IgD-negative memory B cell (primary cell): ENCODE measurements at regions not wholly inside any gene's neighbourhood (a gene's known extent, or its start where the extent isn't known, plus 50 kb on each side); places are given as distances from the start of the nearest gene placed in this dataset.

Experiments
- H3K27ac Mint-ChIP-seq, 3 donors: one replicate each; pipeline ENCODE4 v1.8.0; 2020 to 2022; ENCODE audit warnings: mild to moderate bottlenecking in 3 of 3, mixed read lengths in 3 of 3, moderate library complexity in 1 of 3
- H3K27me3 Mint-ChIP-seq: one replicate; pipeline ENCODE4 v1.8.0; 2021; ENCODE audit warnings: mixed read lengths
- H3K36me3 Mint-ChIP-seq: one replicate; pipeline ENCODE4 v1.8.0; 2020; ENCODE audit warnings: mild to moderate bottlenecking, mixed read lengths
- H3K4me1 Mint-ChIP-seq, 3 donors: one replicate each; pipeline ENCODE4 v1.8.0; 2020 to 2022; ENCODE audit warnings: mixed read lengths in 3 of 3, mild to moderate bottlenecking in 1 of 3
- H3K4me3 Mint-ChIP-seq, 4 donors: one replicate each; pipeline ENCODE4 v1.8.0; 2020 to 2022; ENCODE audit warnings: mild to moderate bottlenecking in 4 of 4, mixed read lengths in 4 of 4, moderate library complexity in 3 of 4
- H3K9me3 Mint-ChIP-seq, 3 donors: one replicate each; pipeline ENCODE4 v1.8.0; 2020 to 2021; ENCODE audit warnings: mixed read lengths in 3 of 3, mild to moderate bottlenecking in 1 of 3

DNA sequence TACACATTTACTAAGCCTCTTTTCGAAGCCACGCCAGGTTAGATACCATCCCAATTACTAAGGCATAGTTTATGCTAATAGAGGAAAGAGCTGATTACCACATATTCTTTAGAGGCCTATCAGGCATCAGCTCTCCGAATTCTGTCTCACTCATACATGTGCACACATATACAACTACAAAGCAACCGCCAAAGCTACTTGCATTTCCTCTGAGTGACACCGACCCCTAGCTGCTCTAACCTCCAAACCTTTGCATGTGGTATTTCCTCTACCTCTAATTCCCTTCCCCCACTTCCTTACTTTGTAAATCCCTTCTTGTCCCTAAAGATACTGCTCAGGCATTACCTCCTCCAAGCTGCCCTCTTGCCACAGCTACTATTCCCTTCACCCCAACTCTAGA, 107.2 kb downstream of the DUSP6 start:
- peaks cover 0 to 3% (median 0%) of the 10 kb centered on the region in 3 donors for H3K9me3 Mint-ChIP-seq
- H3K36me3 Mint-ChIP-seq = no peaks in the 10 kb centered on the region
- peaks cover 7 to 17% (median 8%) of the 10 kb centered on the region in 3 donors for H3K4me1 Mint-ChIP-seq
- peak overlapping the region in 2 of 4 donors; percentile 40 to 80 for H3K4me3 Mint-ChIP-seq
- no peak overlapping the region for H3K27ac Mint-ChIP-seq
- H3K27me3 Mint-ChIP-seq = peaks cover 6% of the 10 kb centered on the region

DNA sequence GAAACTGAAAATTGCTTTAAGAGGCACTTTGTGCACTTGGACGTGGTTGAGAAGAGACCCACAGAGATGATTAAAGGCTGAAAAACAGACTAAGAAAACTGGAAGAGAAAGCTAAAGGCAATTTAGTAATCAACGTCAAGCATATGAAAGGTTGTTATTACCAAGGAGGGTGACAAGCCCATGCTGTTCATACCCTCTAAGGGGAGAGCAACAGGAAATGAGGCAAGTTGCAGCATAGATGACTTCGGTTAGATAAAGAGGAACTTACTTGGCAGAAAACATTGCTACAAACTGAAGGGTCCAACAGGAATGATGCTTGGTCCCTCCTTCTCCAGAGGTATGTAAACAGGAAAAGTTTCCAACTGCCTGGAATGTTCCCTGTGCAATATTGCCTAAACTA, 107.8 kb downstream of the DUSP6 start:
- Mint-ChIP-seq H3K27me3 (peaks cover 6% of the 10 kb centered on the region), H3K36me3 (no peaks in the 10 kb centered on the region), H3K4me3 (peak overlapping the region in 2 of 4 donors; percentile 10 to 40), H3K27ac (no peak overlapping the region), H3K9me3 (peaks cover 0 to 3% (median 0%) of the 10 kb centered on the region in 3 donors), H3K4me1 (peaks cover 7 to 17% (median 8%) of the 10 kb centered on the region in 3 donors)

DNA sequence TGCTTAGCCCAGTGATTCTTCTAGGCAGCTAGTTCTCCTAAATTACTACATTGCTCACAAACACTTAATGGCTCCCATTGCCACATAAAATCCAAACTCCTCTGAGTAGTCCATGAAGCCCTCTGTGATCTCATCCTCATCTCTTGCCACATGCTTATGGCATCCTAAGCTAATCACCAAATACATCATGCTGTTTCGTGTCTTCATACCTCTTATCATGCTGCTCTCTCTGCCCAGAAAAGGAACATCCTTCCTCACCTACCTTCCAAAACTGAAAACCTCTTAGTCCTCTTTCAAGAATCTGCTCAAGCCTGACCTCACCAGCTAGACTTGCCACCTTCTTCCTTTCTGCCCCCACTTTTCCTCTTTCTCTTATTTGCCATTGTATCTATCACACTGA, 108.5 kb downstream of the DUSP6 start:
- Mint-ChIP-seq H3K4me3 (no peak overlapping the region), H3K27ac (no peak overlapping the region), H3K27me3 (peaks cover 6% of the 10 kb centered on the region), H3K36me3 (no peaks in the 10 kb centered on the region), H3K9me3 (peaks cover 0 to 3% (median 0%) of the 10 kb centered on the region in 3 donors), H3K4me1 (peaks cover 7 to 17% (median 8%) of the 10 kb centered on the region in 3 donors)

DNA sequence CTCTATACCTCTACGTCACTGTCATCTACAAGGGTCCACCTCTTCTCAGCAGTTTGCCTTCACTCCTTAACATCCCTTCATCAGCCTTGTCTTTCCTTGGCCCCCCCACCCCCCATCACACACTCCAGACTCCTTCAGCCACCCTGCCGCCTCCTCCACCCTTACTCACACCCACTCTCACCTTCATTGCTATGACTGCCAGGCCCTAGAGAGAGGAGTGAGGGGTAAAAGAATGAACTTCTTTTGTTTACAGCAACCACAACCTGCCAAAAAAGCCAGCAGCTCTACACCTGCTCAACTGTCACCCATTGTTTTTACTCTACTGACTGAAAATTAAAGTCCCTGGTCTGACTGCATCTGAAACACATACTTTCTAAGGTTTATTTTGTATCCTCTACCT, 112.8 kb downstream of the DUSP6 start:
- H3K4me1 Mint-ChIP-seq = peaks cover 9 to 21% (median 9%) of the 10 kb centered on the region in 3 donors
- H3K27me3 Mint-ChIP-seq = peaks cover 1% of the 10 kb centered on the region
- no peak overlapping the region for H3K4me3 Mint-ChIP-seq
- no peak overlapping the region for H3K27ac Mint-ChIP-seq
- H3K36me3 Mint-ChIP-seq = no peaks in the 10 kb centered on the region
- peaks cover 0 to 7% (median 0%) of the 10 kb centered on the region in 3 donors for H3K9me3 Mint-ChIP-seq

DNA sequence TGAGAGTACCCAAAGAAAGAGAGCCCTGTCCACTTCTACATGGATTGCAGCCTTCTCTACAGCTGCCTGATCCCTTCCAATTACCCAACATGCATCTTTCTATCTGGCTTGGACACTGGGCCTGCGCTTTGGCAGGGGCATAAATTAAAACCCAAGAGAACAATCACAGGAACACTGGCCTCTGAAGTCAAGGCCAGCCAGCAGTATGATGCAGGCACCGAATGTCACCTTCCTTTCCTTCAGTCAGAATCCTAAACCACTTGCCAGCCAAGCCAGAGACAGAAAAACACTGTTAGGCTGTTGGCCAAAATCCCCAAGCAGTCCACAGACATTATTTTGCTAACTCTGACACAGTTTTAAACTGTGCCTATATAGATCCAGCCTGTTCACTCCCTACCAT, 113.7 kb downstream of the DUSP6 start:
- H3K9me3 Mint-ChIP-seq = peaks cover 0 to 7% (median 0%) of the 10 kb centered on the region in 3 donors
- H3K36me3 Mint-ChIP-seq = no peaks in the 10 kb centered on the region
- no peak overlapping the region for H3K4me3 Mint-ChIP-seq
- H3K27ac Mint-ChIP-seq = peak overlapping the region in 1 of 3 donors; percentile 33
- peaks cover 1% of the 10 kb centered on the region for H3K27me3 Mint-ChIP-seq
- peaks cover 7 to 14% (median 9%) of the 10 kb centered on the region in 3 donors for H3K4me1 Mint-ChIP-seq

DNA sequence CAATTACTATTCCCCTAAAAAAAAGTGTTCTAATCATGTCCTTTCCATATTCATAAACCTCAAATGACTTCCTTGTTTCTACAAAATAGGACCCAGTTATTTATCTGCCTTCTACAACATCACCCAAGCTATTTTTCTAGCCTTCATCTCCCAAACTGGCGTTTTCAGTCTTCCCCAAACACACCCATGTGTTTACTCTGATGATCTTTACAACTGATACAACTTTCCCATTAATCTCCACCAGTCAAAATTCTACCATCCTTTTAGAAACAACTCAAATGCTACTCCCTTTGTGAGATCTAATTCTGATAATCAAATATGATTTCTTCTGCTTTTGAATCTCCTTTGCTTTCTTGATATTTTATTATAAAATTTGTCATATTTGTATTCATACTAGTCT, 114.5 kb downstream of the DUSP6 start:
- Mint-ChIP-seq H3K4me3 (no peak overlapping the region), H3K9me3 (peaks cover 0 to 7% (median 0%) of the 10 kb centered on the region in 3 donors), H3K4me1 (peaks cover 7 to 13% (median 9%) of the 10 kb centered on the region in 3 donors), H3K27me3 (peaks cover 1% of the 10 kb centered on the region), H3K27ac (no peak overlapping the region), H3K36me3 (no peaks in the 10 kb centered on the region)

DNA sequence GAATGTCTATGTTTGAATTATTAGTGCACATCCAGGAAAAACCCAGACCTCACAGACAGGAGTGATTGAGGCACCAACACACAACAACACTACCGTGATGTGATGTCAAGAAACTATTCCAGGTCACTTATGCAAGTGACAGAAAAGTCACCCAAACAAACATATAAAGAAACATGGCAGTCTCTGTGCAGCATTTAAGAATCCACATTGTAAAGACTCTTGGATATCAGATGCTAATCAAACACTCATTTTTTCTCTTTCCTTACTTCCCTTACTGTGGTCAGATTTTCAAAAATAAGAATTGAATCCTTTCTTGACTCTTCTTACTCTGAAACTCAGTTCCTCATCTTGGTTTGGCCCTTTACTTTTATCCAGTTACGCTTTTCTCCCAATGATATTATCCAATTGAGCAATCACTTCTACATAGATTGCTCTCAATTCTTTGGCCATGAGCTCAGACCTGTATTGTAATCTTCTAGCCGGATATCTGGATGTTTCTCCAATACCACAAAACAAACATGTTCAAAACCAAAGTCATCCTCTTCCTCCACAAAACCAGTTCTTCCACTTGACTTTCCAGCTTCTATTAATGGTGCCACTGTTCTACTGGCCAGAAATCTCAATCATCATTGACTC, 115.4 kb downstream of the DUSP6 start:
- Mint-ChIP-seq H3K4me1 (peaks cover 7 to 13% (median 9%) of the 10 kb centered on the region in 3 donors), H3K27me3 (peaks cover 1% of the 10 kb centered on the region), H3K27ac (no peak overlapping the region), H3K36me3 (no peaks in the 10 kb centered on the region), H3K4me3 (no peak overlapping the region), H3K9me3 (peaks cover 0 to 5% (median 0%) of the 10 kb centered on the region in 3 donors)

DNA sequence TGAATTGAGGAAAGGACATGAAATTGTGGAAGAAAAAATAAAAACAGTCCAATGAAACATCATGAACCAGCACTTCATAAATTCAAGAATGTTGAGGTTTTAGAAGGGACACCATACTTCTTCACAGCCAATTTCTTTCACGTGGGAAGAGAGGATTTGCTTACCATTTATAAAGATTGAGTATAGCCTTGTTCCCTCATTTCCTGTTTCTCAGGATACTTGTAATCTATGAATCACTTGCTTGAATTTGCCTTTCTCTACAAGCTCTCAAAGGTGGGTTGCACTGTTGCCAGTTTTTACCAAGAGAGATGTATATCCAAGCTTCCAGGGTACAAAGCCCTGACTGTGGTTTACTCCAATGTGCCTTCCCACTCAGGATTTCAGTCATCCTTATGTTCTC, 116.1 kb downstream of the DUSP6 start:
- H3K27me3 Mint-ChIP-seq = peaks cover 1% of the 10 kb centered on the region
- H3K36me3 Mint-ChIP-seq = no peaks in the 10 kb centered on the region
- peaks cover 7 to 13% (median 9%) of the 10 kb centered on the region in 3 donors for H3K4me1 Mint-ChIP-seq
- no peak overlapping the region for H3K27ac Mint-ChIP-seq
- H3K4me3 Mint-ChIP-seq = no peak overlapping the region
- peaks cover 0 to 5% (median 0%) of the 10 kb centered on the region in 3 donors for H3K9me3 Mint-ChIP-seq

DNA sequence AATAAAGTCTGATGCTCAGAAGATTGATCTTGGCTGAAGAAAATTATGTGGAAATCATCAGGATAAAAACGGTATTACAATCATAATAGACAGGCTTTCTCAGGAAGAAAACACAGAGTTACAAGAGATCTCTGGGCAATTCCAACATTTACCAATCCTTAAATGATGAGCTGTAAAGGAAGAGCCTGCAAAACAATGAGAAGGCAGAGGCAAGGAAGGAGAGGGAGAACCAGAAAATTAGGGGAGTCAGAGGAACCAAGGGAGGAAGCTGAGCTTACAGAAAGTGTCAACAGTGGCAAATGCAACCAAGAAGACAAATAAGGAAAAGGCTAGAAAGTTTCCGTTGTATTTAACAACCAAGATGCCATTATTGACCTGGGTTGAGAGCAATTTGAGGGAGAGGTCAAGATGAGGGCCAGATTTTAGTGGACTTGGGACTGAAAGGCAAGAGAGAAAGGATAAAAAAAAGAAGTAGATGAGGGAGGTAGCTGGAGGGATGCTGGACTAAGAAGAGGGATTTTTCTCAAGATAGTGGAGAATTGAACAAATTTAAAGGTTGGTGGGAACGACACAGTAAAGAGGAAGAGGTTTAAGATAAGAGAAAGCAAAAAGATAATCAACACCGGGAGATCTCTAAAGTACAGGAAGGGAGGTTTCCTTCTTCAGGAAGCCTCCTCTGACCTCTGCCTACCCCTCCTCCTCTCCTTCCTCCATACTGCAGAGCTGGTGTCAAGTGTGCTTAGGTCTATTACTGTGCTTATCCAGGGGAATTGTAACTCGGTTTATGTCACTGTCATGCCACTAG, 116.9 kb downstream of the DUSP6 start:
- peaks cover 7 to 15% (median 9%) of the 10 kb centered on the region in 3 donors for H3K4me1 Mint-ChIP-seq
- H3K36me3 Mint-ChIP-seq = no peaks in the 10 kb centered on the region
- H3K27ac Mint-ChIP-seq = no peak overlapping the region
- no peak overlapping the region for H3K4me3 Mint-ChIP-seq
- peaks cover 1% of the 10 kb centered on the region for H3K27me3 Mint-ChIP-seq
- H3K9me3 Mint-ChIP-seq = peaks cover 0 to 4% (median 0%) of the 10 kb centered on the region in 3 donors

DNA sequence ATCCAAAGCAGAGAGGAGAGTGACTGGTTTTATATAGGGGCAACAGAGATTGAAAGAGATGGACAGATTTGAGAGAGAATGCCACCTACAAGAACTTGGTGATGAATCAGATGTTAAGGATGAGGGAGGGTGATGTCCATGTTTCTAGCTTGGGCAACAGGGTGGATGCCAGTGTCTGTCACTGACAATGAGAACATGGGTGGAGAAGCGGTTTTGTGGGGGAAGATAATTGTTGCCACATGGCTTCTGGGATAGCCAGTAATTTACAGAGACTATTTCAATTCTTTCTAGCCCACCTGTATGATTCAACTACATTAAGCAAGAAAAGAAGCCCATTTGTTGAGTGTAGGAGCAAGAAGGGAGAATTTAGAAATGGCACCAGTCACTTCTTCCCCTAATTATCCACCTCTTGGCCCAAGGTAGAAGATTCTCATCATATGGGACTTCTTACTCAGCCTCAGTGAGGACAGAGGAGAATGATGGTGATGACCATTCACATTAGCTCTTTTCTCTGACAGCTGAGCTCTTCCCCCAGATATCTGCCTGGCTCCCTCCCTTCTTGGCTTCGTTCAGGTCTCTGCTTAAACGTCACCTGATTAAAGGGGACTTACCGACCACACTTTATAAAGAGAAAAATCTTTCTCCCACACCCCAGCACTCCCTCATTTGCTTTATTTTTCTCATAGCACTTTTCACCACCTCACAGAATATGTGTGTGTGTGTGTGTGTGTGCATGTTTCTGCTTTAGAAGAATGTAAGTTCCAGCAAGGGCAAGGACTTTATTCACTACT, 117.8 kb downstream of the DUSP6 start:
- Mint-ChIP-seq H3K4me1 (peaks cover 7 to 15% (median 9%) of the 10 kb centered on the region in 3 donors), H3K27me3 (peaks cover 1% of the 10 kb centered on the region), H3K36me3 (no peaks in the 10 kb centered on the region), H3K27ac (no peak overlapping the region), H3K4me3 (no peak overlapping the region), H3K9me3 (peaks cover 0 to 4% (median 0%) of the 10 kb centered on the region in 3 donors)

DNA sequence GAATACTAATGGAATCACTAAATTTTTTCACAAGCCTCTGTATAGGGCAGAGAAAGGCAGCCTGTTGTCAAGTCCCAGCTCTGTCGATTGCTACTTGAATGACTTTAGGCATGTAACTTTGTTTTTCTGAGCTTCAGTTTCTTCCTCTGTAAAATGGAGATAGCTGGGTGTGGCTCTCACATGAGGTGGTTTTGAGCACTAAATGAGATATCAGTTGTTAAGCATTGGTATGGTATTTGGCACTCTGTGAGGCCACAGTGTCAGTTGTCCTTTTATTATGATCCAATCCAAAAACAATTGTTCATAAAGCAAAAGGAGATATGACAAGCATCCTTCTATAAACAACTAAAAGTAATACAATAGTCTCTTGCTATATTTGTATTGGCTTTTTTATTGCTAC, 120.6 kb downstream of the DUSP6 start:
- peaks cover 2% of the 10 kb centered on the region for H3K27me3 Mint-ChIP-seq
- peaks cover 5 to 12% (median 9%) of the 10 kb centered on the region in 3 donors for H3K4me1 Mint-ChIP-seq
- no peaks in the 10 kb centered on the region for H3K9me3 Mint-ChIP-seq
- no peaks in the 10 kb centered on the region for H3K36me3 Mint-ChIP-seq
- no peak overlapping the region for H3K4me3 Mint-ChIP-seq
- no peak overlapping the region for H3K27ac Mint-ChIP-seq

DNA sequence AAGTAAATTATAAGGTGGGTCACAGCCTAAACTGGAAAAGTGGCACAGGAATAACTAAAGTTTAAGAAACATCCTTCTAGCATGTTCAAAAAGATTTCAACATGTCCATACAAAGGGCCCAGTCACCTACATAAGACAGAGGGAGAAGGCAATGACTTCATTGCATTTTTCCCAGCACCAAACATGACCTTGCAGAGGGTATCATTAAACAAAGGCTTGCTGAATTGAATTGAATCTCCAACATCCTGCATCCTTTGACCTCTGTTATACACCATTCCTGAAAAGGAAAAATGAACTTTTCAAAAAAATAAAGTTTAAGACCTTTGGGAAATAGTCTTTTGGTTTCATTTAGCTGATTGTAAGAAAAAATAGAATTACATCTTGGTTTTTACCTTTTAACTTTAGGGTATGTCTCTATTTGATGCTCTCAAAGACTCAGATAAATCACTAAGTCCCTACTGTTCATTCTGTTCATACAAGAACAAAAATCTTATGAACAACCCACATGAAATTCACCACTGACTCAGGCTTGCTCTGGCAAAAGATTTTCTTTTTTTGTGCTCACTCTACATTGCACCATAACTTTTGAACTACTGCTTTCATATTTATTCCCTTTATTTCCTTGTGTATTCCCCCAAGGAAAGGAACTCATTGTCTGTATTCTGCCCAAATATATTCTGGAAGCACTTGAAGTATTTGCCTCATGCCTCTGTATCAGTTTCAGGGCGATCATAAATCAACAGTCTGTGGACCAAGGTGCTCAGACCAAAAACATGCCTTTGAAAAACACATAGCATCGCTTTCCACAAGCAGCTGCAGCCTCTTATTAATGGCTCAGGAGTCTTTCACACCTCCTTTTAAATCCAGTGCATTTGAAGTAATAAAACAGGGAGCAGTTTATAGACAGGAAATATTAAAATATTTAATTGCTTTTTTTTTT, 121.7 kb downstream of the DUSP6 start:
- Mint-ChIP-seq H3K27me3 (peaks cover 5% of the 10 kb centered on the region), H3K4me3 (no peak overlapping the region), H3K27ac (no peak overlapping the region), H3K36me3 (peaks cover 2% of the 10 kb centered on the region), H3K9me3 (no peaks in the 10 kb centered on the region), H3K4me1 (peaks cover 5 to 12% (median 11%) of the 10 kb centered on the region in 3 donors)

DNA sequence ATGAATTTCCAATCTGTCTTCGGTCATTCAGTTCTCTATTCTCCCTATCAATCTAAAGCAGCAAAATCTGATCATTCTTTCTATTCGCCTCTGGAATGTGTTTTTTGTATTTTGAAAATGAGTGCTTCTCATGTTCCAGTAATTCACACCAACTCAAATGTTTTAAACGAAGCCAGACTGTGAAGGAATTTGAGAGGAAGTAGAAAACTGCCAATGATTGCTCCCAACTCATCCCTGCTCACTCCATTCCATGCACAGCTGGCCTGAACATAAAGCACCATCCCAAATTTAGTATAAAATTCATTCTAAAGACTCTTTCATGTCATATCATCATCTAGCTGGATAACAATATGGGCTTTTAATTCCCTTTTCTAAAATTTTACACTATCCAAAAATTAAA, 123.8 kb downstream of the DUSP6 start:
- no peak overlapping the region for H3K27ac Mint-ChIP-seq
- H3K9me3 Mint-ChIP-seq = peaks cover 0 to 2% (median 0%) of the 10 kb centered on the region in 3 donors
- H3K4me3 Mint-ChIP-seq = no peak overlapping the region
- peaks cover 6 to 16% (median 9%) of the 10 kb centered on the region in 3 donors for H3K4me1 Mint-ChIP-seq
- H3K36me3 Mint-ChIP-seq = peaks cover 2% of the 10 kb centered on the region
- H3K27me3 Mint-ChIP-seq = peaks cover 10% of the 10 kb centered on the region

DNA sequence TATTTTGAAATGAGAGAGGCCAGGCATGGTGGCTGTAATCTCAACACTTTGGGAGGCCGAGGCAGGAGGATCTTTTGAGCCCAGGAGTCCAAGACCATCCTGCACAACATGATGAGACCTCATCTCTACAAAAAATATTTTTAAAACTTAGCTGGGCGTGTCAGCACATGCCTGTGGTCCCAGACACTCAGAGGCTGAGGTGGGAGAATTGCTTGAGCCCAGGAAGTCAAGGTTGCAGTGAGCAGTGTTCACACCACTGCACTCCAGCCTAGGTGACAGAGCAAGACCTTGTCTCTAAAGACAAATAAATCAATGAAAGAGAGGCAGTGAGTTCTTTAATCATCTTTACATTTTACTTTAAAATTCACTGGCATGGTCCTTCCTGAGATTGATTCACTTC, 124.5 kb downstream of the DUSP6 start:
- Mint-ChIP-seq H3K4me1 (peaks cover 6 to 16% (median 9%) of the 10 kb centered on the region in 3 donors), H3K9me3 (peaks cover 0 to 2% (median 0%) of the 10 kb centered on the region in 3 donors), H3K4me3 (no peak overlapping the region), H3K36me3 (peaks cover 2% of the 10 kb centered on the region), H3K27me3 (peaks cover 10% of the 10 kb centered on the region), H3K27ac (no peak overlapping the region)
